Esophagus muscularis mucosa (tissue), 4 donors: ENCODE measurements at regions not wholly inside any gene's neighbourhood (a gene's known extent, or its start where the extent isn't known, plus 50 kb on each side); places are given as distances from the start of the nearest gene placed in this dataset.

Source experiments
- CTCF ChIP-seq, 3 experiments: fragments of 200-600 bp in 2 of 3; fragments of 450-650 bp in 1 of 3; sonication (generic) in 2 of 3; IDR thresholded peaks; one replicate each; pipeline ENCODE4 v1.5.1; 2017 to 2019; ENCODE audit warnings: antibody characterized with exemption in 3 of 3, mild to moderate bottlenecking in 2 of 3, moderate library complexity in 1 of 3
- EP300 ChIP-seq: sonication (generic); formaldehyde crosslinking; IDR thresholded peaks from one replicate; pipeline ENCODE4 v1.6.1; 2017; ENCODE audit warnings: antibody characterized with exemption
- POLR2AphosphoS5 ChIP-seq, 2 donors: sonication (generic); formaldehyde crosslinking; IDR thresholded peaks; one replicate each; pipeline ENCODE4 v1.6.1; 2017; ENCODE audit warnings: antibody characterized with exemption in 2 of 2

- TF ChIP-seq CTCF (IDR thresholded peaks at IDR 0.05) (no peak), POLR2AphosphoS5 (IDR thresholded peaks at IDR 0.05) (no peak), EP300 (no peak)
Measured at GRCh38 chr12:86659985-86660384, 403.8 kb upstream of the MGAT4C start.
